GM21515 (cell line): ENCODE measurements at regions not wholly inside any gene's neighbourhood (a gene's known extent, or its start where the extent isn't known, plus 50 kb on each side); places are given as distances from the start of the nearest gene placed in this dataset.

Experiments used
- ATAC-seq: cut with Tn5 transposase; IDR thresholded peaks from one replicate; pipeline ENCODE4 v1.9.1; 2021; ENCODE audit not compliant: unreplicated experiment

GRCh38 chr1:173128742-173129141 is 78.0 kb upstream of the TNFSF18 start:
- ATAC-seq = no peak

- ATAC-seq = no peak
Measured at GRCh38 chr1:173127369-173128307, 76.9 kb upstream of the TNFSF18 start.

- ATAC-seq = no peak
Measured at GRCh38 chr1:173126421-173126820, 75.7 kb upstream of the TNFSF18 start.

- no peak for ATAC-seq
Measured at GRCh38 chr1:173122958-173123852, 72.5 kb upstream of the TNFSF18 start.

GRCh38 chr1:173122344-173122935 is 71.7 kb upstream of the TNFSF18 start:
- no peak for ATAC-seq

GRCh38 chr1:173118404-173118803 is 67.7 kb upstream of the TNFSF18 start:
- no peak for ATAC-seq

GRCh38 chr1:173117761-173118160 is 67.0 kb upstream of the TNFSF18 start:
- no peak for ATAC-seq

- ATAC-seq = no peak
Measured at GRCh38 chr1:173117108-173117633, 66.4 kb upstream of the TNFSF18 start.

- ATAC-seq = no peak
Measured at GRCh38 chr1:173114346-173114745, 63.6 kb upstream of the TNFSF18 start.

- ATAC-seq = no peak
Measured at GRCh38 chr1:173113015-173113741, 62.4 kb upstream of the TNFSF18 start.

- ATAC-seq = peak; percentile 97
Measured at GRCh38 chr1:173112129-173112528, 61.4 kb upstream of the TNFSF18 start.

- no peak for ATAC-seq
Measured at GRCh38 chr1:173107696-173108095, 57.0 kb upstream of the TNFSF18 start.

- no peak for ATAC-seq
Measured at GRCh38 chr1:173103006-173103405, 52.3 kb upstream of the TNFSF18 start.

- no peak for ATAC-seq
Measured at GRCh38 chr1:173101589-173101988, 50.8 kb upstream of the TNFSF18 start.

- no peak for ATAC-seq
Measured at GRCh38 chr1:173100476-173101107, 49.9 kb upstream of the TNFSF18 start.
